ENCODE measurements at regions not wholly inside any gene's neighbourhood (a gene's known extent, or its start where the extent isn't known, plus 50 kb on each side); places are given as distances from the start of the nearest gene placed in this dataset.

- TF ChIP-seq CTCF (IDR thresholded peaks at IDR 0.05) (no peak), EZH2 (IDR thresholded peaks at IDR 0.05; ENCODE audit: borderline replicate concordance, insufficient read depth, low read depth, low read length, poor library complexity, severe bottlenecking) (no peak)
Measured at GRCh38 chr9:91042024-91042423, 240.4 kb downstream of the SYK start.
